PC-3 (cell line): ENCODE measurements at regions not wholly inside any gene's neighbourhood (a gene's known extent, or its start where the extent isn't known, plus 50 kb on each side); places are given as distances from the start of the nearest gene placed in this dataset.
A peak's percentile ranks its signal among the peaks of the same experiment; 100 is the strongest.

Experiments used
- ATAC-seq: fragments of 200-7000 bp; cut with Tn5 transposase; 2 replicates; pipeline ENCODE4 v1.9.1; 2020; ENCODE audit warnings: mild to moderate bottlenecking, moderate library complexity
- BruUV-seq: library from RNA; stranded (reverse); fragments of 400-500 nt; replicated peaks from 2 replicates; lab custom pipeline; 2021; lab: Mats Ljungman, UMichigan
- CTCF ChIA-PET: fragments of 300-600 bp; sonication (Branson Sonifier 250); formaldehyde crosslinking; loops from one replicate; lab custom pipeline; 2022; ENCODE audit warnings: antibody characterized with exemption; lab: Charles Lee
- POLR2A ChIA-PET: fragments of 300-600 bp; sonication (Branson Sonifier 250); formaldehyde crosslinking; loops from one replicate; lab custom pipeline; 2022; ENCODE audit warnings: antibody characterized with exemption; ENCODE audit not compliant: unreplicated experiment; lab: Charles Lee
- DNase-seq: peaks from one replicate; pipeline ENCODE4 v3.0.0-alpha.2; 2015
- H2AFZ ChIP-seq: fragments of 300-600 bp; sonication (generic); 2 replicates; pipeline ENCODE4 v1.6.0; 2016; ENCODE audit warnings: antibody characterized with exemption, low read length
- H3F3A ChIP-seq: fragments of 300-600 bp; sonication (generic); one replicate; pipeline ENCODE4 v1.6.0; 2017; ENCODE audit warnings: antibody characterized with exemption, low read length, control low read depth, mild to moderate bottlenecking; ENCODE audit not compliant: unreplicated experiment
- H3K27ac ChIP-seq: fragments of 300-600 bp; sonication (generic); 2 replicates; pipeline ENCODE4 v1.5.1; 2016; ENCODE audit warnings: mild to moderate bottlenecking, low read length
- H3K27me3 ChIP-seq: fragments of 300-600 bp; sonication (generic); 2 replicates; pipeline ENCODE4 v1.6.1; 2016; ENCODE audit warnings: low read length, mixed read lengths
- H3K36me3 ChIP-seq: fragments of 300-600 bp; sonication (generic); 2 replicates; pipeline ENCODE4 v1.6.1; 2016; ENCODE audit warnings: low read depth, mixed run types, low read length, mixed read lengths
- H3K4me1 ChIP-seq: fragments of 300-600 bp; sonication (generic); 2 replicates; pipeline ENCODE4 v1.5.1; 2016; ENCODE audit warnings: low read length; ENCODE audit not compliant: insufficient read depth
- H3K4me2 ChIP-seq: fragments of 300-600 bp; sonication (generic); 2 replicates; pipeline ENCODE4 v1.6.0; 2016; ENCODE audit warnings: low read length
- H3K4me3 ChIP-seq: fragments of 300-600 bp; sonication (generic); 2 replicates; pipeline ENCODE4 v1.5.1; 2016; ENCODE audit warnings: mild to moderate bottlenecking, low read length, mixed read lengths
- H3K79me2 ChIP-seq: fragments of 300-600 bp; sonication (generic); 2 replicates; pipeline ENCODE4 v1.6.1; 2017; ENCODE audit warnings: low read length, mixed read lengths
- H3K9ac ChIP-seq: fragments of 300-600 bp; sonication (generic); 2 replicates; pipeline ENCODE4 v1.6.0; 2016; ENCODE audit warnings: mild to moderate bottlenecking, low read length
- H3K9me2 ChIP-seq: fragments of 300-600 bp; sonication (generic); replicated peaks from 2 replicates; pipeline ENCODE4 v1.6.1; 2016; ENCODE audit warnings: mixed run types, low read length, mixed read lengths
- H3K9me3 ChIP-seq: fragments of 300-600 bp; sonication (generic); 2 replicates; pipeline ENCODE4 v1.6.1; 2016; ENCODE audit warnings: low read length, mixed read lengths
- H4K20me1 ChIP-seq: fragments of 300-600 bp; sonication (generic); 2 replicates; pipeline ENCODE4 v1.6.1; 2016; ENCODE audit warnings: low read length, mixed read lengths
- EZH2 ChIP-seq: fragments of 300-600 bp; sonication (generic); IDR thresholded peaks from one replicate; pipeline ENCODE4 v1.6.1; 2017; ENCODE audit warnings: antibody characterized with exemption, mild to moderate bottlenecking, low read length; ENCODE audit not compliant: unreplicated experiment
- EZH2phosphoT487 ChIP-seq: fragments of 300-600 bp; sonication (generic); IDR thresholded peaks from 2 replicates; pipeline ENCODE4 v1.6.1; 2018; ENCODE audit warnings: mild to moderate bottlenecking, antibody characterized with exemption, low read length, borderline replicate concordance
- intact Hi-C: fragments of 100-400 bp; cut with micrococcal nuclease; formaldehyde crosslinking; loops from 2 replicates; pipeline ENCODE4 v1.9.0; 2023
- TF ChIP-seq, protein P1 (sequence below): fragments of 300-600 bp; sonication (generic); conservative IDR thresholded peaks from 2 replicates; pipeline ENCODE4 v1.5.1; 2017; ENCODE audit warnings: antibody characterized with exemption, low read depth, mild to moderate bottlenecking, low read length

DNA sequence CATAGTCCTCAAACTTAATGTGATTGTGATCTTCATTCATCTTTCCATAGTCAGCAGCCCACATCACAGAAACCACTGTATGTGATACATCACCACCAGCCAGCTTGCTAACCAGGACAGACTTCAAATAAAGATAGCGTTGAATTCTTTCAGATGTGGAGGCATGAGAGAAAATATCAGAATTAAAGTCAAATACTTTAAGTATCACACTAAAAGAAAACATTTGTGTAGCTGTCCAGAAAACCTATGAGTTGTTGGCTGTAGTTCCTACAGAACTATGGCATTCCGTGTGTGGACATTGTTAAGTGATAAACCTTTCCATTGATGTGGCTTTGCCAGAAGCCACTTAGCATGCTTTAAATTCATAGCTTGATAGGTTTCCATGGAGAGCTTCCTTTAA is 105.1 kb downstream of the LLPH start:
- Histone ChIP-seq H3K9ac (no peak overlapping the region), H2AFZ (no peak overlapping the region), H3K4me3 (no peak overlapping the region), H3K36me3 (no peaks in the 10 kb centered on the region), H3K79me2 (no peaks in the 10 kb centered on the region), H3K9me3 (no peaks in the 10 kb centered on the region), H3K9me2 (no peaks in the 10 kb centered on the region), H3F3A (no peaks in the 10 kb centered on the region), H3K4me1 (no peaks in the 10 kb centered on the region), H4K20me1 (no peaks in the 10 kb centered on the region), H3K27ac (no peak overlapping the region), H3K4me2 (no peak overlapping the region), H3K27me3 (no peaks in the 10 kb centered on the region)
- DNase-seq (no peak), ATAC-seq (no peak)
- ChIA-PET POLR2A (no interaction called here), CTCF (no interaction called here)
- intact Hi-C loops: no loop called here
- BruUV-seq: no TSS peak
- TF ChIP-seq EZH2phosphoT487: no peak
- no peak for TF ChIP-seq EZH2
- TF ChIP-seq, protein P1, sequence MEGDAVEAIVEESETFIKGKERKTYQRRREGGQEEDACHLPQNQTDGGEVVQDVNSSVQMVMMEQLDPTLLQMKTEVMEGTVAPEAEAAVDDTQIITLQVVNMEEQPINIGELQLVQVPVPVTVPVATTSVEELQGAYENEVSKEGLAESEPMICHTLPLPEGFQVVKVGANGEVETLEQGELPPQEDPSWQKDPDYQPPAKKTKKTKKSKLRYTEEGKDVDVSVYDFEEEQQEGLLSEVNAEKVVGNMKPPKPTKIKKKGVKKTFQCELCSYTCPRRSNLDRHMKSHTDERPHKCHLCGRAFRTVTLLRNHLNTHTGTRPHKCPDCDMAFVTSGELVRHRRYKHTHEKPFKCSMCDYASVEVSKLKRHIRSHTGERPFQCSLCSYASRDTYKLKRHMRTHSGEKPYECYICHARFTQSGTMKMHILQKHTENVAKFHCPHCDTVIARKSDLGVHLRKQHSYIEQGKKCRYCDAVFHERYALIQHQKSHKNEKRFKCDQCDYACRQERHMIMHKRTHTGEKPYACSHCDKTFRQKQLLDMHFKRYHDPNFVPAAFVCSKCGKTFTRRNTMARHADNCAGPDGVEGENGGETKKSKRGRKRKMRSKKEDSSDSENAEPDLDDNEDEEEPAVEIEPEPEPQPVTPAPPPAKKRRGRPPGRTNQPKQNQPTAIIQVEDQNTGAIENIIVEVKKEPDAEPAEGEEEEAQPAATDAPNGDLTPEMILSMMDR: no peak

DNA sequence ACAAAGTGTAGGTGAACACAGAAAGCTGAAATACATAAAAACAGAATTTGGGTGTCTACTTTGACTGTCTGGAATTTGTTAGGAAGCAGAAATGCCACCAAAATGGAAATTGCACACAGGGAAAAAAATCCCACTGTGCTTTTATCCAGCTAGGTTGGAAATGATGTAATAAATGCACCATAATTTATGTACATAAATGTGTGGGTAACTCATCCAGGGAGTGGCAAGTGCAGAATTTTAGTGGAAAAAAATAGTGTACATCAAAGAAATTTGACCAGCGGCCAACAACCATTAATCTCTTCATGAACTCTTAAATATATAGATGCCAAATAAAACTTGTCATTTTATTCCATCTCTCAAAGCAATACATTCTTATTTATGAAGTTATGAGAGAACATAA is 105.6 kb downstream of the LLPH start:
- POLR2A ChIA-PET: no interaction called here
- no peaks in the 10 kb centered on the region for H3K27me3 ChIP-seq

DNA sequence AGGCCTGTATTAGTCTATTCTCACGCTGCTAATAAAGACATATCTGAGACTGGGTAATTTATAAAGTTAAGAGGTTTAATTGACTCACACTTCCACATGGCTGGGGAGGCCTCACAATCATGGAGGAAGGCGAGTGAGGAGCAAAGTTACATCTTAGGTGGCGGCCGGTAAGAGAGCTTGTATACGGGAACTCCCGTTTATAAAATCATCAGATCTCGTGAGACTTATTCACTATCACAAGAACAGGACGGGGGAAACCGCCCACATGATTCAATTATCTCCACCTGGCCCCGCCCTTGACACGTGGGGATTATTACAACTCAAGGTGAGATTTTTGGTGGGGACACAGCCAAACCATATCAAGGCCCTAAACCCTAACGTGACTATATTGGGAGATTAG is 110.1 kb downstream of the LLPH start:
- Histone ChIP-seq H4K20me1 (no peaks in the 10 kb centered on the region), H3K27ac (no peak overlapping the region), H3K9me2 (no peaks in the 10 kb centered on the region), H2AFZ (no peak overlapping the region), H3K4me2 (no peak overlapping the region), H3K9me3 (no peaks in the 10 kb centered on the region), H3K36me3 (no peaks in the 10 kb centered on the region), H3F3A (no peaks in the 10 kb centered on the region), H3K9ac (no peak overlapping the region), H3K4me1 (no peaks in the 10 kb centered on the region), H3K79me2 (no peaks in the 10 kb centered on the region), H3K4me3 (no peak overlapping the region), H3K27me3 (no peaks in the 10 kb centered on the region)
- POLR2A ChIA-PET: no interaction called here
- no peak for ATAC-seq
- CTCF ChIA-PET: no interaction called here
- DNase-seq: no peak
- TF ChIP-seq EZH2phosphoT487: no peak
- TF ChIP-seq EZH2: no peak
- TF ChIP-seq, protein P1: no peak
- intact Hi-C loops: no loop called here
- BruUV-seq: no TSS peak

More for the DNA sequence above, 105.6 kb downstream of the LLPH start:
- H3K27ac ChIP-seq: no peak overlapping the region
- H3K36me3 ChIP-seq: no peaks in the 10 kb centered on the region
- no peaks in the 10 kb centered on the region for H3K9me2 ChIP-seq
- TF ChIP-seq, protein P1: no peak
- no peak for TF ChIP-seq EZH2
- no peak for TF ChIP-seq EZH2phosphoT487
- H3K9ac ChIP-seq: no peak overlapping the region
- H3K79me2 ChIP-seq: no peaks in the 10 kb centered on the region
- no peaks in the 10 kb centered on the region for H3F3A ChIP-seq
- DNase-seq: peak; percentile 17
- CTCF ChIA-PET: no interaction called here
- no peaks in the 10 kb centered on the region for H4K20me1 ChIP-seq
- intact Hi-C loops: no loop called here
- no TSS peak for BruUV-seq
- no peak overlapping the region for H2AFZ ChIP-seq
- H3K4me2 ChIP-seq: no peak overlapping the region
- no peaks in the 10 kb centered on the region for H3K9me3 ChIP-seq
- H3K4me3 ChIP-seq: no peak overlapping the region
- no peak for ATAC-seq
- no peaks in the 10 kb centered on the region for H3K4me1 ChIP-seq
